Epithelial cell of esophagus (primary cell): ENCODE measurements at regions not wholly inside any gene's neighbourhood (a gene's known extent, or its start where the extent isn't known, plus 50 kb on each side); places are given as distances from the start of the nearest gene placed in this dataset.

Experiments
- DNase-seq: peaks from one replicate; pipeline ENCODE4 v3.0.0; 2010; ENCODE audit warnings: low read depth
- H3K4me3 ChIP-seq: 2 replicates; pipeline ENCODE4 v1.5.1; 2011; ENCODE audit warnings: mild to moderate bottlenecking, low read length, control low read depth
- CTCF ChIP-seq: IDR thresholded peaks from 2 replicates; pipeline ENCODE4 v1.5.1; 2011; ENCODE audit warnings: low read depth, mild to moderate bottlenecking, low read length, control low read depth, inconsistent platforms; ENCODE audit not compliant: insufficient read depth; ENCODE audit errors: missing control alignments

DNA sequence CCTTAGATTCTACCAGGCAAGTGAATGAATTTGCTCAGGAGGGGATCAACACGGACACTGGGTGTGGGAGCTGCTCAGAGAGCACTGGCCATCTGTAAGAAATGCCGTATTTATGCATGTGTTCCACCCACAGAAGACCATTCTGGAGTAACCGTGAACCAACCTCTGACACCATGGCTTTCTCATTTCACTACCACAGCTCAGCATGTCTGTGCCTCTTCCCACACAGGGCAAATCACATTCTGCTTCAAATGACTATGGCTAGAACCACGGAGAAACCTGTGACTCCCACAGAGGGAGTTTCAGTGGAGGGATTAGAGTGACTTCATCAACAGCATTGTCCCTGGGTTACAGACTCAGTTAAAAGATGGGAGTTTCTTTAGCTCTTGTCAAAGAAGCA lies 893.4 kb downstream of the XPNPEP1 start:
- H3K4me3 ChIP-seq, result no peak overlapping the region
- DNase-seq, result no peak
- TF ChIP-seq CTCF, result no peak

DNA sequence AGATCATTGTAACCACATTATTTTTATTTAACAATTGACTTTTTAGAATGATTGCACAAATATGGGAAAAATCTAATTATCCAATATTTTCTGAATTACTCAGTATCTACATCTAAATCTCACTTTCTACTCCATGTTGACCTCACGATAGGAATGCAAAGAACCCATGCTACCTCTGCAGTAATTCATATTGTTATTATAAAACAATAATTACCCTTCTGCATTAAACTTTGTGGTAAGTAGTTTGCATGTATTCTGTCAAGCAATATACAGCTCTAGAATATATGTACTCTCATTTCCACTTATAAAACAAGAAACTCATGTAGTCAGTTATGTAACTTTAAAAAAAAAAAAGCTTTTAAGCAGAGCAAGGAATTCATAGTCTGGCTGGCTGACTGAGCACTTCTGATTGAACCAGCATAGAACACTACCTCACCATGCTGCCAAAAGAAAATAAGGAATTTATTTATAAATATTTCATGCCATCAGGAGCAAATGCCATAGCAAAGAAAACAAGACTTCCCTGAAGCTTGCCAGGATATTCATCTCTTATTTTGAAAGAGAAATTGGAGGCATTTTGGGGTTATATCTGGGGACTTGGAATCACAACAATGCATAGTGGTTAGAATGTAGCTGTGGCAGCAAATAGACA lies 895.7 kb downstream of the XPNPEP1 start:
- no peak for DNase-seq
- H3K4me3 ChIP-seq, result no peak overlapping the region
- TF ChIP-seq CTCF, result no peak

DNA sequence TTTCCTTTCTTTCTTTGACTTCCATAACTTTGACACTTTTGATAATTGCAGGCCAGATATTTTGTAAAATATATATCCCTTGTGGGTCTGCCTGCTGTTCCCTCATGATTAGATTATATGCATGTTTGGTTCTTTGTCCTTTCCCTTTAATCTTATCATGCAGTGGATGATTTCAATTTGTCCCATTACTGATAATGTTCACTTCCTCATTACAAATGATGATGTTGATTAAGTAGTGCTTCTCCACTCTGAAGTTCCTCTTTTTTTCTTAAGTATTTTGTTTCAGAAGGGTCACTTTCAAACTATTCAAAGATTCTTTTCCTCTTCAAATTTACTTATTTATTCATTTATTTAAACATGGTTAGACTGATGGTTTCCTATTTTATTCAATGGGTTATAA lies 898.1 kb downstream of the XPNPEP1 start:
- DNase-seq, result no peak
- no peak overlapping the region for H3K4me3 ChIP-seq
- no peak for TF ChIP-seq CTCF

- no peak for TF ChIP-seq CTCF
- no peak overlapping the region for H3K4me3 ChIP-seq
- DNase-seq, result no peak
Measured at GRCh38 chr10:109022417-109023049, 900.8 kb downstream of the XPNPEP1 start.

DNA sequence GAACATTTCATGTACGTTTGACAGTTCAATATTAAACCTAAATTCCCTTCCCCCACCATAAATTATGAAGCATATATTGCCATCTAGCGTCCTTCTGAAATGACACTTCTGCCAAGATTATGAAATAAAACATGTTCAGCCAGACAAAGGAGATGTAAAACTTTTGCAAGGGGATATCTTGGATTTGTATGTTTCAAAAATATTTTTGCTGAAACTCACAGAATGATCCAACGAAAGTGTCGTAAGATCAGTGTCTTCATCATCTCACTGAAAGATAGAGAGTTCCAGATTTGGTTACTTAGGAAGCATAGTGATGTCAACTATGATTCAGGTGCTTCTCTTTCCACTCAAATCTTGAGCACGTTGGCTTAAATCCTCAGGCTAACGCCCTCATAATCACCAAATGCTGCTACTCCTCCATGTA lies 904.3 kb downstream of the XPNPEP1 start:
- no peak for TF ChIP-seq CTCF
- H3K4me3 ChIP-seq, result no peak overlapping the region
- DNase-seq, result no peak

DNA sequence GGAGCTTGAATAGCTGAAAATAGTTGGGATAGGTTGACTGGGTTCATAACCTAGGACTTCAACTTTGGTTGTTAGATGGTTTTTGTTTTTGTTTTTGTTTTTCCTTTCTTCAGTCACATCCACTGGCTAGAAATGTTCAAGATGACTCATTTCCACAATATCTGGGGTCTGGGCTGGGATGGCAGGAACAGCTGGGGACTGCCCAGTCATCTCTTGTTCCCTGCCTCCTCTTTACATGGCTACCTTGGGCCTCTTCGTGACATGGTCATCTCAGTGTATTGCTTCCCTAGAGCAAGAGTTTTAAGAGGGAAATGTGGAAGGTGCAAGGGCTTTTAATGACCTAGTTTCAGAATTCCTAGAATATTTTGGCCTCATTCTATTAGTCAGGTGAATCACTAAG lies 915.8 kb downstream of the XPNPEP1 start:
- no peak overlapping the region for H3K4me3 ChIP-seq
- no peak for TF ChIP-seq CTCF
- DNase-seq, result no peak

- H3K4me3 ChIP-seq, result no peak overlapping the region
- no peak for TF ChIP-seq CTCF
- no peak for DNase-seq
Measured at GRCh38 chr10:108990441-108990840, 932.9 kb downstream of the XPNPEP1 start.
